ENCODE measurements at regions not wholly inside any gene's neighbourhood (a gene's known extent, or its start where the extent isn't known, plus 50 kb on each side); places are given as distances from the start of the nearest gene placed in this dataset.

DNA sequence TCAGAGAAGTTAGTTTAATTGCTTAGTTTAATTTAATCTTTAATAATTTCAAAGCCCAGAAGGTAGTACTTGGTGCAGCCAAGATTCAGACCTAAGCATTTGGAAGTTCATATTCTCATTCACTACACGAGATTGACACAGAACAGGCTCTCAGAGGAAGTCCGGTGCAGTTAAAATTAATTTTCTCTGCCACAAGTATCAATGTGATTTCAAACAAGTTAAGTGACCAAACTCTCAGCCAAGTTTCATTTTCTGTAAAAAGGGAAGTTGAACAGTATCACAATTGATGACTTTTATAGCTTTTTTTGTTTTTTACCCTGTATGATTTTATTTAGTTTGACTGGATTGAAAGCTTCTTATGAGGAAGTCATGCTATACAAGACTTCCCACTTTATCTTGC lies 1494.9 kb upstream of the LRRTM3 start:
- no peaks in the 10 kb centered on the region for H3K36me3 ChIP-seq (replicated peaks; ENCODE audit: low read depth, low read length)
- H3K4me2 ChIP-seq (ENCODE audit: low read length) = peak overlapping the region; percentile 53
- no peaks in the 10 kb centered on the region for H3K9me3 ChIP-seq (ENCODE audit: insufficient read depth, low read length)
- H3K9ac ChIP-seq (ENCODE audit: low read length) = peak overlapping the region; percentile 2; the same call in 1 of the 2 replicates
- peak overlapping the region; percentile 51 for H3K27ac ChIP-seq (ENCODE audit: low read length)
- H2AFZ ChIP-seq (ENCODE audit: low read depth, low read length) = peak overlapping the region; percentile 74; the same call in 1 of the 2 replicates
- no peaks in the 10 kb centered on the region for H3K27me3 ChIP-seq (ENCODE audit: low read depth, low read length)
- TF ChIP-seq CTCF (IDR thresholded peaks at IDR 0.05; ENCODE audit: low read depth, low read length) (no peak), EZH2phosphoT487 (IDR thresholded peaks at IDR 0.05; ENCODE audit: low read depth) (no peak)
- no peaks in the 10 kb centered on the region for H3K79me2 ChIP-seq (ENCODE audit: low read length)
- H3K4me1 ChIP-seq (ENCODE audit: low read length) = peaks cover 15% of the 10 kb centered on the region
- H3K4me3 ChIP-seq (ENCODE audit: low read length) = peak overlapping the region; percentile 23; the same call in 1 of the 2 replicates
- H4K20me1 ChIP-seq (ENCODE audit: insufficient read depth, low read length) = no peaks in the 10 kb centered on the region

- Histone ChIP-seq H3K4me2 (ENCODE audit: low read length) (no peak overlapping the region), H3K4me3 (ENCODE audit: low read length) (no peak overlapping the region)
- TF ChIP-seq CTCF (IDR thresholded peaks at IDR 0.05; ENCODE audit: low read depth, low read length) (no peak), EZH2phosphoT487 (IDR thresholded peaks at IDR 0.05; ENCODE audit: low read depth) (no peak)
These were observed 1454.8 kb upstream of the LRRTM3 start for GRCh38 chr10:65470986-65471385.

GRCh38 chr10:65482848-65483247 lies 1443.0 kb upstream of the LRRTM3 start:
- Histone ChIP-seq H2AFZ (ENCODE audit: low read depth, low read length) (no peak overlapping the region), H3K27ac (ENCODE audit: low read length) (no peak overlapping the region), H3K9ac (ENCODE audit: low read length) (no peak overlapping the region), H3K36me3 (replicated peaks; ENCODE audit: low read depth, low read length) (no peaks in the 10 kb centered on the region), H3K9me3 (ENCODE audit: insufficient read depth, low read length) (no peaks in the 10 kb centered on the region), H3K79me2 (ENCODE audit: low read length) (no peaks in the 10 kb centered on the region), H3K4me2 (ENCODE audit: low read length) (no peak overlapping the region), H3K4me3 (ENCODE audit: low read length) (no peak overlapping the region), H3K27me3 (ENCODE audit: low read depth, low read length) (no peaks in the 10 kb centered on the region), H4K20me1 (ENCODE audit: insufficient read depth, low read length) (no peaks in the 10 kb centered on the region), H3K4me1 (ENCODE audit: low read length) (peaks cover 10% of the 10 kb centered on the region)
- TF ChIP-seq EZH2phosphoT487 (IDR thresholded peaks at IDR 0.05; ENCODE audit: low read depth) = no peak
- no peak for TF ChIP-seq CTCF (IDR thresholded peaks at IDR 0.05; ENCODE audit: low read depth, low read length)

More at GRCh38 chr10:65470986-65471385, 1454.8 kb upstream of the LRRTM3 start:
- Histone ChIP-seq H3K4me1 (ENCODE audit: low read length) (no peaks in the 10 kb centered on the region), H3K36me3 (replicated peaks; ENCODE audit: low read depth, low read length) (no peaks in the 10 kb centered on the region), H4K20me1 (ENCODE audit: insufficient read depth, low read length) (no peaks in the 10 kb centered on the region), H3K9me3 (ENCODE audit: insufficient read depth, low read length) (no peaks in the 10 kb centered on the region), H3K27ac (ENCODE audit: low read length) (no peak overlapping the region), H3K79me2 (ENCODE audit: low read length) (no peaks in the 10 kb centered on the region), H2AFZ (ENCODE audit: low read depth, low read length) (no peak overlapping the region), H3K27me3 (ENCODE audit: low read depth, low read length) (no peaks in the 10 kb centered on the region), H3K9ac (ENCODE audit: low read length) (no peak overlapping the region)

GRCh38 chr10:65491799-65492198 lies 1434.0 kb upstream of the LRRTM3 start:
- peak overlapping the region; percentile 39; the same call in 1 of the 2 replicates for H2AFZ ChIP-seq (ENCODE audit: low read depth, low read length)
- H3K4me3 ChIP-seq (ENCODE audit: low read length) = no peak overlapping the region
- H3K36me3 ChIP-seq (replicated peaks; ENCODE audit: low read depth, low read length) = no peaks in the 10 kb centered on the region
- H3K9ac ChIP-seq (ENCODE audit: low read length) = no peak overlapping the region
- no peak for TF ChIP-seq CTCF (IDR thresholded peaks at IDR 0.05; ENCODE audit: low read depth, low read length)
- no peak for TF ChIP-seq EZH2phosphoT487 (IDR thresholded peaks at IDR 0.05; ENCODE audit: low read depth)
- no peak overlapping the region for H3K27ac ChIP-seq (ENCODE audit: low read length)
- H3K4me1 ChIP-seq (ENCODE audit: low read length) = no peaks in the 10 kb centered on the region
- H3K79me2 ChIP-seq (ENCODE audit: low read length) = no peaks in the 10 kb centered on the region
- no peaks in the 10 kb centered on the region for H3K9me3 ChIP-seq (ENCODE audit: insufficient read depth, low read length)
- no peaks in the 10 kb centered on the region for H3K27me3 ChIP-seq (ENCODE audit: low read depth, low read length)
- no peaks in the 10 kb centered on the region for H4K20me1 ChIP-seq (ENCODE audit: insufficient read depth, low read length)
- H3K4me2 ChIP-seq (ENCODE audit: low read length) = no peak overlapping the region
